ENCODE measurements at regions not wholly inside any gene's neighbourhood (a gene's known extent, or its start where the extent isn't known, plus 50 kb on each side); places are given as distances from the start of the nearest gene placed in this dataset.
"Not testable (repeated sequence)": the region's sequence is repeated elsewhere in the genome, so short reads cannot be mapped to it uniquely, and the experiment has no call there.

DNA sequence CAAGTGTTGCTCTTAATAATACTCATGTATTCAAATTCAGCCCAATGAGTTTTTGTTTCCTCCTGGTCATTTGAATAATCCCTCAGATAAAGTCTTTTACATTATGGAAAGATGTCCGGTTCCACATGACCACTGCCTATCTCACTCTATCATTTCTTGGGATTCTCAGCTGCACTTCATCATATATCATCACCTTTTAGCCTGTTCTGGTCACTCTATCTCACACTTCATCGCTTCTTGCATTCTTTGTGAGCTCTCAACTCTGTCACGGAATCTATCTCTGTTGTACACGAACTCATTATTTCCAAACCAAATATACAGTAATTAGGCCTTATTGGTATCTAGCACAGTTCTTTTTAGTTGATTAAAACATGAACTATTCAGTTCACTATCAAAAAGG lies 126.9 kb upstream of the HAND2 start:
- no peaks in the 10 kb centered on the region for H3K27me3 Mint-ChIP-seq
- H3K4me3 ChIP-seq (ENCODE audit: low read depth, low read length), result no peak overlapping the region
- H3K27ac Mint-ChIP-seq, result no peak overlapping the region

DNA sequence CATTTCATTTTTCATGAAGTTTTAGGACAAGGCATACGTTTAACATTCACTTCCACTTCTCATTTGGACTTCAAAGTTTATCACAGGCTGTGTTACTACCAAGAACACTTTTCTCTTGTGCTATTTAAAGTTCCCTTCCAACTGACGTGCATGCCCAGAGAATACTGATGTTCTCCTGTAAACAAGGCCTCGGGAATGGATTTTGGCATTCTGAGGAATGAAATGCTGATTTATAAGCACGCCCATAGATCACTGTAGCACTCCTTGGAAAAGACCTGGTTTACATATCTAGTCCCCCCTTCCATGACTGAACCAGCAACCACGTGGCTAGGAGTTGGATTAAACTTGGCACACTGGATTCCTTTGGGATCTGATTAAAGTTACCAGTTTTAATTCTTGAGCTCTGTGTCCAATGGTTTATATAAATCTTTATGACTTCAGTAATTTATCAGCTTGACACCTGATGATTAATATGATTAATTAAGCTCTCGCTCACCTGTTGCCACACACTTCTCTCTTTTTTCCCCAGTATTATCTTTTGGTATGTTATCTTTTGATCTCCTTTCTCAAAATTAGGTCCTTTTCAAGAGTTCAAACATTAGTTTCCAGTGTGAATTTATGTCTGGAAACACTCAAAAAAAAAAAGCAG lies 122.4 kb upstream of the HAND2 start:
- Mint-ChIP-seq H3K27ac (no peak overlapping the region), H3K4me3 (no peak overlapping the region), H3K9me3 (no peaks in the 10 kb centered on the region), H3K27me3 (no peaks in the 10 kb centered on the region), H3K4me1 (no peaks in the 10 kb centered on the region), H3K36me3 (no peaks in the 10 kb centered on the region)
- no peak for DNase-seq
- Histone ChIP-seq H3K36me3 (ENCODE audit: control insufficient read depth, insufficient read depth, low read length) (no peaks in the 10 kb centered on the region), H3K27ac (ENCODE audit: insufficient read depth, low read length, poor library complexity, severe bottlenecking) (no peak overlapping the region), H3K4me3 (ENCODE audit: low read depth, low read length) (no peak overlapping the region), H3K9me3 (ENCODE audit: control insufficient read depth in 2 of 2, low read length in 2 of 2) (no peaks in the 10 kb centered on the region), H3K4me1 (ENCODE audit: control insufficient read depth, insufficient read depth, low read length, poor library complexity, severe bottlenecking) (no peaks in the 10 kb centered on the region), H3K27me3 (ENCODE audit: control insufficient read depth, insufficient read depth, low read length) (no peaks in the 10 kb centered on the region)
- ATAC-seq (ENCODE audit: low read depth in 2 of 2), result no peak

More for the DNA sequence above, 126.9 kb upstream of the HAND2 start:
- H3K4me1 ChIP-seq (ENCODE audit: control insufficient read depth, insufficient read depth, low read length, poor library complexity, severe bottlenecking), result no peaks in the 10 kb centered on the region
- no peaks in the 10 kb centered on the region for H3K27me3 ChIP-seq (ENCODE audit: control insufficient read depth, insufficient read depth, low read length)
- H3K27ac ChIP-seq (ENCODE audit: insufficient read depth, low read length, poor library complexity, severe bottlenecking), result no peak overlapping the region
- Mint-ChIP-seq H3K9me3 (peaks cover 0 to 4% (median 0%) of the 10 kb centered on the region in 7 donors), H3K4me1 (no peaks in the 10 kb centered on the region), H3K36me3 (no peaks in the 10 kb centered on the region), H3K4me3 (no peak overlapping the region)
- no peak for DNase-seq
- H3K9me3 ChIP-seq (ENCODE audit: control insufficient read depth in 2 of 2, low read length in 2 of 2), result no peaks in the 10 kb centered on the region
- no peak for ATAC-seq (ENCODE audit: low read depth in 2 of 2)
- no peaks in the 10 kb centered on the region for H3K36me3 ChIP-seq (ENCODE audit: control insufficient read depth, insufficient read depth, low read length)

DNA sequence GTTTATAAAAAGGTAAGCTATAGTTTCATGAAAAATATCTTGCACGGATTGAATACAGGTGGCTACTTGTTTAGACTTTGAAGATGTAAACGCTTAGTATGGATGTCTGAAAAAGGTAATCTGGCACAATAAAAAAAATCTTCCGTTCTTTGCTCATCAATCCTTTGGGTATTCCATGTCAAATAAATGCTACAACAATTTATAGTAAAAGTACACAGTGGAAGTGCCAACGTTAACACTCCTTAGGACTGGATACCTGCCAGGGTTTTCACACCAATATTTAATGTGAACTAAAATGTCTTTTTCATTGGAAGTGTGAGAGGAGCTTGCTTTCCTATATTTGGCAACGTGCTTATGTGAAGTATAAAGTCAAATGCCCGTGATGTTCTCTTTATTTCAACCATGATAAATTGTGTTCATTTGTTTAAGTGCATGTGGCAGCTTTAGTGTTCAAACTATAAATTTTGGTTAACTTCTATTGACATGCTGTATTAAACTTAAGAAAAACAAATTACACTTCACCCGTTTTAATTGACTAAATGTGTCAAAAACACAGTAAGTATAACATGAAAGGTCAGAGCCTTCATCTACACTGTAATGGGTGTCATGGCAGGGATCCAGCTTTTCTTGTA lies 121.7 kb upstream of the HAND2 start:
- Mint-ChIP-seq H3K4me3 (no peak overlapping the region), H3K36me3 (no peaks in the 10 kb centered on the region), H3K27ac (no peak overlapping the region), H3K9me3 (no peaks in the 10 kb centered on the region), H3K27me3 (no peaks in the 10 kb centered on the region), H3K4me1 (no peaks in the 10 kb centered on the region)
- H3K27me3 ChIP-seq (ENCODE audit: control insufficient read depth, insufficient read depth, low read length), result no peaks in the 10 kb centered on the region
- H3K27ac ChIP-seq (ENCODE audit: insufficient read depth, low read length, poor library complexity, severe bottlenecking), result no peak overlapping the region
- H3K4me3 ChIP-seq (ENCODE audit: low read depth, low read length), result no peak overlapping the region
- no peaks in the 10 kb centered on the region for H3K9me3 ChIP-seq (ENCODE audit: control insufficient read depth in 2 of 2, low read length in 2 of 2)
- no peaks in the 10 kb centered on the region for H3K36me3 ChIP-seq (ENCODE audit: control insufficient read depth, insufficient read depth, low read length)
- no peaks in the 10 kb centered on the region for H3K4me1 ChIP-seq (ENCODE audit: control insufficient read depth, insufficient read depth, low read length, poor library complexity, severe bottlenecking)
- ATAC-seq (ENCODE audit: low read depth in 2 of 2) (no peak), DNase-seq (no peak)

DNA sequence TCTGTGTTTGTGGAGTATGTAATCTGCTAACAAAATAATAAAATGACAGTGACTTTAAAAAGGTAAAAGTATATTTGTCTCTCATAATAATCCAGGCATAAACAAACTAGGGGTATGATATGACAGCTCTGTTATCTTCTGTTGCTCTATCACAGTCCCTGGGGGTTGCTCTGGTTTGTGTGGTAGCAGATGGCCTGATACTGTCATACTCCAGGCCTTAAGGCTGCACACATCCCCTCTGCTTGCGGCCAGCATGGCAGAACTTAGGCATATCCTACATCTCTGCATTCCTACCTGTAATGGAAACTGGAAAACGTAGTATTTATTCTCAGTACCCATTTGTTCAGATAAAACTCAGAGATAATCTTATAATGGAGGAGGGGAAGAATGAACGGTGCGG lies 117.9 kb upstream of the HAND2 start:
- Mint-ChIP-seq H3K4me1 (no peaks in the 10 kb centered on the region), H3K9me3 (no peaks in the 10 kb centered on the region), H3K36me3 (no peaks in the 10 kb centered on the region), H3K27ac (no peak overlapping the region), H3K4me3 (no peak overlapping the region), H3K27me3 (no peaks in the 10 kb centered on the region)
- H3K4me1 ChIP-seq (ENCODE audit: control insufficient read depth, insufficient read depth, low read length, poor library complexity, severe bottlenecking), result no peaks in the 10 kb centered on the region
- no peaks in the 10 kb centered on the region for H3K9me3 ChIP-seq (ENCODE audit: control insufficient read depth in 2 of 2, low read length in 2 of 2)
- no peak overlapping the region for H3K27ac ChIP-seq (ENCODE audit: insufficient read depth, low read length, poor library complexity, severe bottlenecking)
- ATAC-seq (ENCODE audit: low read depth in 2 of 2), result no peak
- no peak for DNase-seq
- H3K36me3 ChIP-seq (ENCODE audit: control insufficient read depth, insufficient read depth, low read length), result no peaks in the 10 kb centered on the region
- H3K4me3 ChIP-seq (ENCODE audit: low read depth, low read length), result no peak overlapping the region
- H3K27me3 ChIP-seq (ENCODE audit: control insufficient read depth, insufficient read depth, low read length), result no peaks in the 10 kb centered on the region

DNA sequence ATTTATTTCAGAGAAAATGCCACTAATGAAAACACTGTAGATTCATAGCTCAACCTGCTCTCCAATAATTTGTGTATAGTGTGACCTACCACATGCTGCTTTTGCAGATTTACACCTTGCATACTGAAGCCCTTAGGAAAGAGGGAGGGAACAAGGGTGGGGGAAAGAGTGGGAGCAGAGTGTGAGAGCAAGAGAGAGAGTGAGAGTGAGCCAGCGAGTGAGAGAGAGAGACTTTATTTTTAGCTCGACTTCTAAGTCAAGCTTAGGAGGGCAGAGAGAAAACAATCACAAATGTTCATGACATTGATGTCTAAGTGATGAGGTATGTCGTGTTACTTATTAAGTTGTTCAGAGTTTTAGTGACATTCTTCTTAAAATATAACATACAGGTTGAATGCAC lies 112.5 kb upstream of the HAND2 start:
- H3K27ac Mint-ChIP-seq, result no peak overlapping the region
- no peak overlapping the region for H3K4me3 ChIP-seq (ENCODE audit: low read depth, low read length)
- ATAC-seq (ENCODE audit: low read depth in 2 of 2) (no peak), DNase-seq (no peak)
- no peaks in the 10 kb centered on the region for H3K4me1 Mint-ChIP-seq
- no peaks in the 10 kb centered on the region for H3K36me3 Mint-ChIP-seq
- no peaks in the 10 kb centered on the region for H3K27me3 Mint-ChIP-seq
- H3K4me1 ChIP-seq (ENCODE audit: control insufficient read depth, insufficient read depth, low read length, poor library complexity, severe bottlenecking), result no peaks in the 10 kb centered on the region
- peaks cover 0 to 5% (median 3%) of the 10 kb centered on the region in 7 donors for H3K9me3 Mint-ChIP-seq
- no peaks in the 10 kb centered on the region for H3K36me3 ChIP-seq (ENCODE audit: control insufficient read depth, insufficient read depth, low read length)
- H3K27me3 ChIP-seq (ENCODE audit: control insufficient read depth, insufficient read depth, low read length), result no peaks in the 10 kb centered on the region
- peaks cover 0 to 4% of the 10 kb centered on the region in 2 experiments for H3K9me3 ChIP-seq (ENCODE audit: control insufficient read depth in 2 of 2, low read length in 2 of 2)
- no peak overlapping the region for H3K27ac ChIP-seq (ENCODE audit: insufficient read depth, low read length, poor library complexity, severe bottlenecking)
- H3K4me3 Mint-ChIP-seq, result no peak overlapping the region

DNA sequence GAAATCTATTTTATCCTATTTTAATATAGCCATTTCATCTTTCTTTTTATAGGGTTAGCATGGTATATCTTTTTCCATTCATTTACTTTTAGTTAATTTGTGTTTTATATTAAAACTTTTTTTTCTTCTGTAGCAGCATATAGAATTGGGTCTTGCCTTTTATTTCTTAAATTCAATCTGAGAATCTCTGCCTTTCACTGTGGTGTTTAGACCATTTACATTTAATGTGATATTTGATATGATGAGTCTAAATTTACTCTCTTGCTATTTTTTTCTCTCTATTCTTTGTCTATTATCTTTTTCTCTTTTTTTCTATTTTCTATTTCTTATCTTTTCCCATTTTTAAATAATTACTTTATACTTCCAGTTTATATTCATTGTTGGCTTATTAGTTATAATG lies 105.4 kb upstream of the HAND2 start:
- no peaks in the 10 kb centered on the region for H3K4me1 Mint-ChIP-seq

DNA sequence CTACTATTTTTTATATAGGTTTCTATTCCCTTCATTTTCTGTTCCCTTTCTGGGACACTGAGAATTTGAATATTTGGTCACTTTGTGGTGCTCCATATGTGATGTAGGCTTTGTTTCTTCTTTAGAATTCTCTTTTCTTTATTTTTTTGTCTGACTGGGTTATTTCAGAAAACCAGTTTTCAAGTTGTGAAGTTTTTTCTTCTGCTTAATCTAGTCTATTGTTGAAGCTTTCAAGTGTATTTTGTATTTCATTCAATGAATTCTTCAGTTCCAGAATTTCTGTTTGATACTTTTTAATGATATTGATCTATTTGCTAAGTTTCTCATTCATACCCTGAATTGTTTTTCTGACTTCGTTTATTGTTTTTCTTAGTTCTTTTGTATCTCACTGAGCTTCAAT lies 96.2 kb upstream of the HAND2 start:
- Histone ChIP-seq H3K4me1 (ENCODE audit: control insufficient read depth, insufficient read depth, low read length, poor library complexity, severe bottlenecking) (no peaks in the 10 kb centered on the region), H3K27ac (ENCODE audit: insufficient read depth, low read length, poor library complexity, severe bottlenecking) (no peak overlapping the region), H3K4me3 (ENCODE audit: low read depth, low read length) (no peak overlapping the region), H3K9me3 (ENCODE audit: control insufficient read depth in 2 of 2, low read length in 2 of 2) (peaks cover 9 to 17% of the 10 kb centered on the region in 2 experiments), H3K36me3 (ENCODE audit: control insufficient read depth, insufficient read depth, low read length) (no peaks in the 10 kb centered on the region), H3K27me3 (ENCODE audit: control insufficient read depth, insufficient read depth, low read length) (no peaks in the 10 kb centered on the region)
- H3K9me3 Mint-ChIP-seq, result peaks cover 4 to 26% (median 12%) of the 10 kb centered on the region in 7 donors
- no peak overlapping the region for H3K4me3 Mint-ChIP-seq
- DNase-seq (no peak), ATAC-seq (ENCODE audit: low read depth in 2 of 2) (no peak)
- no peaks in the 10 kb centered on the region for H3K36me3 Mint-ChIP-seq
- H3K4me1 Mint-ChIP-seq, result no peaks in the 10 kb centered on the region
- no peaks in the 10 kb centered on the region for H3K27me3 Mint-ChIP-seq
- no peak overlapping the region for H3K27ac Mint-ChIP-seq

More for the DNA sequence above, 105.4 kb upstream of the HAND2 start:
- Mint-ChIP-seq H3K4me3 (no peak overlapping the region), H3K27me3 (no peaks in the 10 kb centered on the region), H3K9me3 (peaks cover 0 to 16% (median 10%) of the 10 kb centered on the region in 7 donors), H3K36me3 (no peaks in the 10 kb centered on the region), H3K27ac (no peak overlapping the region)
- Histone ChIP-seq H3K9me3 (ENCODE audit: control insufficient read depth in 2 of 2, low read length in 2 of 2) (peaks cover 4 to 9% of the 10 kb centered on the region in 2 experiments), H3K36me3 (ENCODE audit: control insufficient read depth, insufficient read depth, low read length) (no peaks in the 10 kb centered on the region), H3K27me3 (ENCODE audit: control insufficient read depth, insufficient read depth, low read length) (no peaks in the 10 kb centered on the region), H3K27ac (ENCODE audit: insufficient read depth, low read length, poor library complexity, severe bottlenecking) (no peak overlapping the region), H3K4me1 (ENCODE audit: control insufficient read depth, insufficient read depth, low read length, poor library complexity, severe bottlenecking) (no peaks in the 10 kb centered on the region), H3K4me3 (ENCODE audit: low read depth, low read length) (no peak overlapping the region)
- no peak for ATAC-seq (ENCODE audit: low read depth in 2 of 2)
- no peak for DNase-seq

DNA sequence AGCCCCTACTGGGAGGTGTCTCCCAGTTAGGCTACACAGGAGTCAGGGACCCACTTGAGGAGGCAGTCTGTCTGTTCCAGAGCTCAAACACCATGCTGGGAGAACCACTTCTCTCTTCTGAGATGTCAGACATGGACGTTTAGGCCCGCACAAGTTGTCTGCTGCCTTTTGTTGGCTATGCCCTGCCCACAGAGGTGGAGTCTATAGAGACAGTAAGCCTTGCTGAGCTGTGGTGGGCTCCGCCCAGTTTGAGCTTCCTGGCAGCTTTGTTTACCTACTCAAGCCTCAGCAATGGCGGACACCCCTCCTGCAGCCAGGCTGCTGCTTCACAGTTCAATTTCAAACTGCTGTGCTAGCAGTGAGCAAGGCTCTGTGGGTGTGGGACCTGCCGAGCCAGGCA lies 88.6 kb upstream of the HAND2 start:
- not testable (repeated sequence) for H3K27me3 Mint-ChIP-seq; H3K4me1 Mint-ChIP-seq; H3K27ac Mint-ChIP-seq; H3K4me3 ChIP-seq (ENCODE audit: low read depth, low read length); H3K4me1 ChIP-seq (ENCODE audit: control insufficient read depth, insufficient read depth, low read length, poor library complexity, severe bottlenecking); H3K27me3 ChIP-seq (ENCODE audit: control insufficient read depth, insufficient read depth, low read length); ATAC-seq (ENCODE audit: low read depth in 2 of 2); H3K27ac ChIP-seq (ENCODE audit: insufficient read depth, low read length, poor library complexity, severe bottlenecking); H3K36me3 ChIP-seq (ENCODE audit: control insufficient read depth, insufficient read depth, low read length); H3K9me3 ChIP-seq (ENCODE audit: control insufficient read depth in 2 of 2, low read length in 2 of 2); H3K36me3 Mint-ChIP-seq; DNase-seq; H3K4me3 Mint-ChIP-seq
- H3K9me3 Mint-ChIP-seq, result peaks cover 2 to 33% (median 8%) of the 10 kb centered on the region in 7 donors
